ENCODE measurements at regions not wholly inside any gene's neighbourhood (a gene's known extent, or its start where the extent isn't known, plus 50 kb on each side); places are given as distances from the start of the nearest gene placed in this dataset.

DNA sequence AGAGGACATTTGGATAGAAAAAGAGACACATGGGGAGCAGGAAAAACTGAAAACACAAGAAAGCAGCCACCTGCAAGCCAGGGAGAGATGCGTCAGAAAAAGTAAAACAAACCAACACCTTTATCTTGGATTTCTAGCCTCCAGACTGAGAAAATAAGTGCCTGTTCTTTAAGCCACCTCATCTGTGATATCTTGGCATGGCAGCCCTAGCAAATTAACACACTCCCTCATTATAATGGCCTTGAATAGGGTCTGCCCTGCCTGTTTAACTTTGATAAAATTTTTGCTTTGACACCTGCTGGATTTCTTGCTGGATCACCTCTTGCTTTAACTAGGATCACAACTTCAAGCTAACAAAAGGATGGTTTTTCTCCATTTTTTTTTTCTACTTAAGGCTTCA, 1892.0 kb upstream of the IGFBP7 start:
- Histone ChIP-seq H3K9me3 (no peaks in the 10 kb centered on the region), H3K36me3 (no peaks in the 10 kb centered on the region), H3K27me3 (no peaks in the 10 kb centered on the region), H3K27ac (no peak overlapping the region), H3K4me1 (no peaks in the 10 kb centered on the region), H3K4me3 (no peak overlapping the region)
- TF ChIP-seq POLR2AphosphoS5 (IDR thresholded peaks at IDR 0.05), result no peak
- TF ChIP-seq, protein P1, sequence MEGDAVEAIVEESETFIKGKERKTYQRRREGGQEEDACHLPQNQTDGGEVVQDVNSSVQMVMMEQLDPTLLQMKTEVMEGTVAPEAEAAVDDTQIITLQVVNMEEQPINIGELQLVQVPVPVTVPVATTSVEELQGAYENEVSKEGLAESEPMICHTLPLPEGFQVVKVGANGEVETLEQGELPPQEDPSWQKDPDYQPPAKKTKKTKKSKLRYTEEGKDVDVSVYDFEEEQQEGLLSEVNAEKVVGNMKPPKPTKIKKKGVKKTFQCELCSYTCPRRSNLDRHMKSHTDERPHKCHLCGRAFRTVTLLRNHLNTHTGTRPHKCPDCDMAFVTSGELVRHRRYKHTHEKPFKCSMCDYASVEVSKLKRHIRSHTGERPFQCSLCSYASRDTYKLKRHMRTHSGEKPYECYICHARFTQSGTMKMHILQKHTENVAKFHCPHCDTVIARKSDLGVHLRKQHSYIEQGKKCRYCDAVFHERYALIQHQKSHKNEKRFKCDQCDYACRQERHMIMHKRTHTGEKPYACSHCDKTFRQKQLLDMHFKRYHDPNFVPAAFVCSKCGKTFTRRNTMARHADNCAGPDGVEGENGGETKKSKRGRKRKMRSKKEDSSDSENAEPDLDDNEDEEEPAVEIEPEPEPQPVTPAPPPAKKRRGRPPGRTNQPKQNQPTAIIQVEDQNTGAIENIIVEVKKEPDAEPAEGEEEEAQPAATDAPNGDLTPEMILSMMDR (IDR thresholded peaks at IDR 0.05), result no peak
- intact Hi-C loops (cut with DNase I), result no loop called here
- no peak for DNase-seq
- 39 to 57% methylated on average over 1 of the region's 1 CpG for WGBS, 2 donors

DNA sequence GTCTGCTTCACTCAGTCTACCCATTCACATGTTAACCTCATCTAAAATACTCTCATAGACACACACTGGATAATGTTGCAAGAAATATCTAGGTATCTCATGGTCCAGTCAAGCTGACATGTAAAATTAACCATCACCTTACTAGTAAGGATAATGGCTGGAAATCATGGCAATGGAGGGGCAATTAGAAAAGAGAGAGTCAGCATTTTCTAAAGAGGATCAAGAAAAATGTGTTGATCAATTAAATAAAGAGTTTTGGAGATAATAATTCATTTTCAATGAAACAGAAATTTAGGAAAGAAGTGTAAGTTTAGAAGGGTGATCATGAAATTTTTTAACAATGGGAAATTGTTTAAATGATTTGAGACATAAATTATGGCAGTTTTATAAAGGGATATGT, 1914.1 kb upstream of the IGFBP7 start:
- H3K4me1 ChIP-seq, result no peaks in the 10 kb centered on the region
- H3K27me3 ChIP-seq, result no peaks in the 10 kb centered on the region
- no peak for DNase-seq
- H3K36me3 ChIP-seq, result no peaks in the 10 kb centered on the region
- no peak for TF ChIP-seq POLR2A (IDR thresholded peaks at IDR 0.05)
- TF ChIP-seq EP300 (IDR thresholded peaks at IDR 0.05), result no peak
- TF ChIP-seq POLR2AphosphoS5 (IDR thresholded peaks at IDR 0.05), result no peak
- TF ChIP-seq, protein P1 (IDR thresholded peaks at IDR 0.05), result no peak
- no peak overlapping the region for H3K27ac ChIP-seq
- no peak overlapping the region for H3K4me3 ChIP-seq
- H3K9me3 ChIP-seq, result no peaks in the 10 kb centered on the region
- intact Hi-C loops (cut with DNase I), result no loop called here

DNA sequence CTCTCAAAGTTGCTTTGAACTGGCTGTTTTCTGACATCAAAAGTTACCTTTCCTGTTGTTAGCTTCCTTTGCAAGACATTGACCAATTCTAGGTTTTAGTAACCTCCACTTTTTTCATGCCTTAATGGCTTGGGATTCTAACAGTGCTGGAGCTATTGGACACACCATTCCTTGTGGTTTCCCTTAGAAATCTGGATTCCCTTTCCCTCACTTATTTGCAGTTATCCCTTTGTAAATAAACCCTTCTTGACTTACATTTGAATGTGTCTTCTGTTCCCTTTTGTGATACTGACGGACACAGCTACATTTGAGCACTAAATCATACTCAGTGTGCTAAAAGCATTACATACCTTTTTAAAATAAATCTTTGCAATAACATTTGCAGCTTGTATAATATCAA, 1927.6 kb upstream of the IGFBP7 start:
- no peaks in the 10 kb centered on the region for H3K9me3 ChIP-seq
- TF ChIP-seq, protein P1 (IDR thresholded peaks at IDR 0.05), result no peak
- TF ChIP-seq POLR2AphosphoS5 (IDR thresholded peaks at IDR 0.05) (no peak), POLR2A (IDR thresholded peaks at IDR 0.05) (no peak), EP300 (IDR thresholded peaks at IDR 0.05) (no peak)
- no peaks in the 10 kb centered on the region for H3K4me1 ChIP-seq
- intact Hi-C loops (cut with DNase I), result no loop called here
- H3K4me3 ChIP-seq, result no peak overlapping the region
- no peaks in the 10 kb centered on the region for H3K27me3 ChIP-seq
- DNase-seq, result no peak
- H3K36me3 ChIP-seq, result no peaks in the 10 kb centered on the region
- 40 to 62% methylated on average over 1 of the region's 1 CpG for WGBS, 2 donors
- no peak overlapping the region for H3K27ac ChIP-seq

DNA sequence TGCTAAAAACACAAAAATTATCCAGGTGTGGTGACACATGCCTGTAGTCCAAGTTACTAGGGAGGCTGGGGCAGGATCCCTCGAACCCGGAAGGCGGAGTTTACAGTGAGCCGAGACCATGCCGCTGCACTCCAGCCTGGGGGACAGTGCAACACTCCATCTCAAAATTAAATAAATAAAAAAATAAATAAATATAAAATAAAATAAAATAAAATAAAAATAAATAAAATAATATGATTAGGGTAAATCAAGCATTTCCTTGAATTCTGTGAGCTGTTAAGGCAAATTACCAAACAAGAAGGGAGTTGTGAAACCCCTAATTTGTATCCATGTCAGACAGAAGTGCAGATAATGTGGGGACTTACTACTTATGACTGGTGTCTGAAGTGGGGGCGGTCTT, 1928.9 kb upstream of the IGFBP7 start:
- Histone ChIP-seq H3K27me3 (no peaks in the 10 kb centered on the region), H3K27ac (no peak overlapping the region), H3K36me3 (no peaks in the 10 kb centered on the region), H3K4me3 (no peak overlapping the region), H3K9me3 (no peaks in the 10 kb centered on the region), H3K4me1 (no peaks in the 10 kb centered on the region)
- TF ChIP-seq, protein P1 (IDR thresholded peaks at IDR 0.05), result no peak
- TF ChIP-seq POLR2A (IDR thresholded peaks at IDR 0.05), result no peak
- no peak for DNase-seq
- WGBS, 2 donors, result 93 to 97% methylated on average over 6 of the region's 6 CpGs
- intact Hi-C loops (cut with DNase I), result no loop called here

DNA sequence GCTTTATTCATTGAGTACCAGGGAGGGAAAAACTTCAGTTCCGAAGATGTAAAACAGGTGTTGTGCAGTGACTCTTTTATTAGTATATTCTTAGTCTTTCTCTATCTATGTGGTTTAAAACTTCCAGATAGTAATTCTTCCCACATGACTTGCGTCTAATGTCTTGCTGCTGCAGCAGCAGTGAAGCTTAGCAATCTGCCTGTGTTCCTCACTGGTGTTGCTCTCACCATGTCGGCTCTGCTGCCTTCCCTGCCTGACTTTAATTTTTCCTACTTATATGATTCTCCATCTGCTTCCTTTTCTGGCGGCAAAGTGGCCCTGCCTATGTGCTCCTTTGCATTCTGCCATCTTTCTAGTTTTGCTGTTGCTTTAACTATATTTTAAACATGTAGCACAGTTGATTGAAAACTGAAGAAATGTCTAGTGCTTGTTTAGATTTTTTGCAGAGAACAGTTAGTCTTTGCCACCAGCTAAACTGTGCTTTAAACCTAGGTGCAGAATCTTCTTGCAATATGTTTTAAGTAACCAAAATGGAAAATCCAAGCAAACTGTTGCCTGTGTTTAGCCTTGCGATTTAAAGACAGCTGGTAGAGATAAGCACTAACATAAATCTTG, 1934.2 kb upstream of the IGFBP7 start:
- no peaks in the 10 kb centered on the region for H3K36me3 ChIP-seq
- TF ChIP-seq, protein P1 (IDR thresholded peaks at IDR 0.05), result no peak
- no peak for TF ChIP-seq EP300 (IDR thresholded peaks at IDR 0.05)
- TF ChIP-seq POLR2AphosphoS5 (IDR thresholded peaks at IDR 0.05), result no peak
- TF ChIP-seq POLR2A (IDR thresholded peaks at IDR 0.05), result no peak
- H3K9me3 ChIP-seq, result no peaks in the 10 kb centered on the region
- H3K4me1 ChIP-seq, result no peaks in the 10 kb centered on the region
- WGBS, 2 donors, result 58 to 61% methylated on average over 5 of the region's 5 CpGs
- DNase-seq, result no peak
- intact Hi-C loops (cut with DNase I), result no loop called here
- H3K4me3 ChIP-seq, result no peak overlapping the region
- no peak overlapping the region for H3K27ac ChIP-seq
- H3K27me3 ChIP-seq, result no peaks in the 10 kb centered on the region

Data from sigmoid colon (tissue), 6 donors.